ENCODE measurements at regions not wholly inside any gene's neighbourhood (a gene's known extent, or its start where the extent isn't known, plus 50 kb on each side); places are given as distances from the start of the nearest gene placed in this dataset.

GRCh38 chr5:96081276-96081858, 119.7 kb upstream of the ELL2 start:
- TF ChIP-seq POLR2AphosphoS5 (IDR thresholded peaks at IDR 0.05; ENCODE audit: insufficient read depth, low read depth, low read length) (peak; percentile 32), GATA2 (IDR thresholded peaks at IDR 0.05; ENCODE audit: insufficient read depth, insufficient read length, low read depth, low read length) (no peak)
- H3K4me3 ChIP-seq (replicated peaks in 1 of 3; ENCODE audit: insufficient read depth in 1 of 3, low read depth in 1 of 3, low read length in 3 of 3) = no peak overlapping the region
- intact Hi-C loops (cut with micrococcal nuclease) (no loop called here), dilution Hi-C loops (cut with MboI; ENCODE audit: extremely low pct_ligation_motif_present, low sequenced_read_pairs) (no loop called here)
- peak; percentile 34 for DNase-seq (ENCODE audit: low read depth, low spot score)
- FAIRE-seq = peak; percentile 59
- no TSS peak for BruUV-seq (replicated peaks)
- no peaks in the 10 kb centered on the region for H3K9me1 ChIP-seq (replicated peaks; ENCODE audit: control insufficient read depth, extremely low read depth, insufficient read depth, low read length)
- no peaks in the 10 kb centered on the region for H3K79me2 ChIP-seq (ENCODE audit: control insufficient read depth, insufficient read depth, low read length)
- H2AFZ ChIP-seq (ENCODE audit: low read depth, low read length) = peak overlapping the region; percentile 61
- H3K36me3 ChIP-seq (ENCODE audit: control insufficient read depth in 2 of 2, extremely low read depth in 1 of 2, insufficient read depth in 2 of 2, low read length in 2 of 2) = no peaks in the 10 kb centered on the region
- CTCF ChIA-PET = interaction anchor here (1.2 to 2.7 kb wide), 3 partner anchors 16 to 256 kb away, joined by 4 to 14 read pairs (median 8); no protein-coding TSS in a partner anchor
- peaks cover 32% of the 10 kb centered on the region for H3K4me1 ChIP-seq (ENCODE audit: control insufficient read depth, extremely low read depth, insufficient read depth, low read length)
- POLR2A ChIA-PET = no interaction called here
- peak overlapping the region; percentile 75 for H3K27ac ChIP-seq (ENCODE audit: insufficient read depth, low read depth, low read length)
- no peaks in the 10 kb centered on the region for H3K27me3 ChIP-seq (ENCODE audit: control insufficient read depth in 2 of 2, insufficient read depth in 2 of 2, low read length in 2 of 2)
- no peaks in the 10 kb centered on the region for H4K20me1 ChIP-seq (replicated peaks; ENCODE audit: control insufficient read depth, extremely low read depth, insufficient read depth, low read length)
- no peak overlapping the region for H3K9ac ChIP-seq (replicated peaks; ENCODE audit: extremely low read depth, insufficient read depth, low read length)
- H3K4me2 ChIP-seq (ENCODE audit: insufficient read depth, low read length) = peak overlapping the region; percentile 34
- no peaks in the 10 kb centered on the region for H3K9me3 ChIP-seq (replicated peaks; ENCODE audit: control insufficient read depth, insufficient read depth, low read length)

- FAIRE-seq = no peak
- ChIA-PET POLR2A (no interaction called here), CTCF (interaction anchor here (1.4 to 2.7 kb wide), 3 partner anchors 15 to 256 kb away, joined by 4 to 14 read pairs (median 8); partner anchors contain the start of gene ELL2)
- dilution Hi-C loops (cut with MboI; ENCODE audit: extremely low pct_ligation_motif_present, low sequenced_read_pairs) (no loop called here), intact Hi-C loops (cut with micrococcal nuclease) (no loop called here)
- H4K20me1 ChIP-seq (replicated peaks; ENCODE audit: control insufficient read depth, extremely low read depth, insufficient read depth, low read length) = no peaks in the 10 kb centered on the region
- no peaks in the 10 kb centered on the region for H3K9me3 ChIP-seq (replicated peaks; ENCODE audit: control insufficient read depth, insufficient read depth, low read length)
- peak; percentile 51 for DNase-seq (ENCODE audit: low read depth, low spot score)
- H3K9me1 ChIP-seq (replicated peaks; ENCODE audit: control insufficient read depth, extremely low read depth, insufficient read depth, low read length) = no peaks in the 10 kb centered on the region
- H3K27ac ChIP-seq (ENCODE audit: insufficient read depth, low read depth, low read length) = peak overlapping the region; percentile 75
- H3K9ac ChIP-seq (replicated peaks; ENCODE audit: extremely low read depth, insufficient read depth, low read length) = no peak overlapping the region
- H3K4me3 ChIP-seq (replicated peaks in 1 of 3; ENCODE audit: insufficient read depth in 1 of 3, low read depth in 1 of 3, low read length in 3 of 3) = no peak overlapping the region
- no peaks in the 10 kb centered on the region for H3K27me3 ChIP-seq (ENCODE audit: control insufficient read depth in 2 of 2, insufficient read depth in 2 of 2, low read length in 2 of 2)
- BruUV-seq (replicated peaks) = no TSS peak
- H3K4me2 ChIP-seq (ENCODE audit: insufficient read depth, low read length) = peak overlapping the region; percentile 8
- no peaks in the 10 kb centered on the region for H3K79me2 ChIP-seq (ENCODE audit: control insufficient read depth, insufficient read depth, low read length)
- peak overlapping the region; percentile 61 for H2AFZ ChIP-seq (ENCODE audit: low read depth, low read length)
- H3K36me3 ChIP-seq (ENCODE audit: control insufficient read depth in 2 of 2, extremely low read depth in 1 of 2, insufficient read depth in 2 of 2, low read length in 2 of 2) = no peaks in the 10 kb centered on the region
- TF ChIP-seq GATA2 (IDR thresholded peaks at IDR 0.05; ENCODE audit: insufficient read depth, insufficient read length, low read depth, low read length) (peak; percentile 60), FOS (IDR thresholded peaks at IDR 0.05; ENCODE audit: borderline replicate concordance, insufficient read depth, low read length) (peak; percentile 74), POLR2AphosphoS5 (IDR thresholded peaks at IDR 0.05; ENCODE audit: insufficient read depth, low read depth, low read length) (peak; percentile 27), JUN (IDR thresholded peaks at IDR 0.05; ENCODE audit: borderline replicate concordance, insufficient read depth, insufficient read length, low read depth) (no peak)
- H3K4me1 ChIP-seq (ENCODE audit: control insufficient read depth, extremely low read depth, insufficient read depth, low read length) = peaks cover 35% of the 10 kb centered on the region
These were observed 118.9 kb upstream of the ELL2 start for GRCh38 chr5:96080557-96080956.
